HepG2 (cell line): ENCODE measurements at regions not wholly inside any gene's neighbourhood (a gene's known extent, or its start where the extent isn't known, plus 50 kb on each side); places are given as distances from the start of the nearest gene placed in this dataset.
A peak's percentile ranks its signal among the peaks of the same experiment; 100 is the strongest.

ENCODE experiments used
- ATF5 ChIP-seq: sonication (generic); formaldehyde crosslinking; IDR thresholded peaks from 2 replicates; pipeline ENCODE4 v1.4.0; 2020; ENCODE audit warnings: mild to moderate bottlenecking, low read depth, missing genetic modification reagents
- ELF4 ChIP-seq: sonication (generic); formaldehyde crosslinking; IDR thresholded peaks from 2 replicates; pipeline ENCODE4 v1.5.0; 2020; ENCODE audit warnings: missing genetic modification reagents, mild to moderate bottlenecking, moderate library complexity, borderline replicate concordance
- FOSL2 ChIP-seq: sonication (generic); formaldehyde crosslinking; IDR thresholded peaks from 2 replicates; pipeline ENCODE4 v1.4.0; 2020; ENCODE audit warnings: missing genetic modification reagents
- MYC ChIP-seq: sonication (generic); formaldehyde crosslinking; IDR thresholded peaks from 2 replicates; pipeline ENCODE4 v1.9.0; 2021; ENCODE audit warnings: missing genetic modification reagents, borderline replicate concordance
- ONECUT2 ChIP-seq: sonication (generic); formaldehyde crosslinking; IDR thresholded peaks from 2 replicates; pipeline ENCODE4 v1.4.0; 2020; ENCODE audit warnings: missing genetic modification reagents
- RNF219 ChIP-seq: sonication (generic); formaldehyde crosslinking; IDR thresholded peaks from 2 replicates; pipeline ENCODE4 v1.5.0; 2020; ENCODE audit warnings: mild to moderate bottlenecking, missing genetic modification reagents
- SMC3 ChIP-seq: IDR thresholded peaks from 2 replicates; pipeline ENCODE4 v1.6.1; 2011; ENCODE audit warnings: low read length, improper control_type of control experiment
- TBL1XR1 ChIP-seq: fragments of 150-350 bp; IDR thresholded peaks from 2 replicates; pipeline ENCODE4 v1.6.1; 2014; ENCODE audit warnings: borderline replicate concordance, low read length; ENCODE audit not compliant: partially characterized antibody
- ZBTB21 ChIP-seq: sonication (generic); formaldehyde crosslinking; IDR thresholded peaks from 2 replicates; pipeline ENCODE4 v1.4.0; 2020; ENCODE audit warnings: missing genetic modification reagents
- ZBTB44 ChIP-seq: sonication (generic); formaldehyde crosslinking; IDR thresholded peaks from 2 replicates; pipeline ENCODE4 v1.4.0; 2020; ENCODE audit warnings: missing genetic modification reagents
- ZNF331 ChIP-seq: sonication (generic); formaldehyde crosslinking; IDR thresholded peaks from 2 replicates; pipeline ENCODE4 v1.4.0; 2020; ENCODE audit warnings: missing genetic modification reagents
- ZNF503 ChIP-seq: sonication (generic); formaldehyde crosslinking; IDR thresholded peaks from 2 replicates; pipeline ENCODE4 v1.4.0; 2020; ENCODE audit warnings: missing genetic modification reagents
- ZSCAN9 ChIP-seq: IDR thresholded peaks from 2 replicates; pipeline ENCODE4 v1.6.1; 2016; ENCODE audit warnings: borderline replicate concordance
- TF ChIP-seq, protein P1 (sequence below): sonication (generic); formaldehyde crosslinking; IDR thresholded peaks from 2 replicates; pipeline ENCODE4 v1.5.1; 2020; ENCODE audit warnings: mild to moderate bottlenecking, missing genetic modification reagents, moderate library complexity
- TF ChIP-seq, protein P2 (sequence below): sonication (generic); formaldehyde crosslinking; conservative IDR thresholded peaks from 2 replicates; pipeline ENCODE4 v1.8.0; 2022; ENCODE audit warnings: missing genetic modification reagents

DNA sequence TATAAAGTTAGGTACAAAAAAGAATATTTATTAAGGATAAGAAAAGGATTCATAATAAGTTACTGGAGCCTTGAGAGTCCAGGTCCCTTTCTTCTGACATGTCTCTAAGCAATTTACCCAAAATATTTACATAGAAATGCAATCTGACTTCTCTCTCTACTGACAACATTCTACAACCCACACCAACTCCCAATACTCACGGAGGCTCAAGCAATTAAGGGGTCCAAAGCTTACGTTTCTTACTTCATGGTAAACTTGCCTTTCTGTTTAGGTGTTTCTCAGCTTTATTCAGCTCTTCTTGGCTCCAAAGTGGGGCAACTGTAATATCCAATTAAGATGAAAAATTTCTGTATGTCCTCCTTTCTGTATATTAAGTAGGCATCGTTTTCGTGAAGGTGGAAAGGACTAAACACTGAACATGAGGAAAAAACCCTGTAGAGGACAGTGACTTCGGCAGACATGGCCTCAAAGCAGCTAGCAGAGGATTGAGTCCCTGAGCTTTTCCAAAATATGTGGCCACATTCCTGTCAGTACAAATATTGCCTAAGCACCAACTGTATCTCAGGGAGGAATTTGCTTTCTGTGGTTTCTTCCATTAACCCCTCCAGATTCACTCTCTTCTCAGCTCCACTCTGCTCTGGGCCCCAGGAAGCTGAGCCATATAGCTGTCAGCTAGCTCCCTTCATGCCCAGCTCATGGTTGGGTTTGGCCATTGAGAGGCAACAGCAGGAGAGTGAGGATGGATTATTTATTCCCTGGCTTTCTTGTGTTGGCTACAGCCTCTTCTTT lies 67.9 kb upstream of the GLS start (continued):
- TF ChIP-seq ZSCAN9 (0 out of 2 replicates have a peak, but pooled peaks have one; percentile 31), RNF219 (CRISPR knock-in tag) (no peak), MYC (CRISPR knock-in tag) (no peak), ZBTB21 (CRISPR knock-in tag) (peak; percentile 27; the same call in 1 of the 2 replicates), SMC3 (0 out of 2 replicates have a peak, but pooled peaks have one; percentile 17), ZNF503 (peak; percentile 21; the same call in 1 of the 2 replicates), ZBTB44 (CRISPR knock-in tag) (no peak), ELF4 (CRISPR knock-in tag) (no peak), TBL1XR1 (no peak), FOSL2 (CRISPR knock-in tag) (peak; percentile 60; the same call in 1 of the 2 replicates), ATF5 (CRISPR knock-in tag) (no peak), ONECUT2 (CRISPR knock-in tag) (no peak; the same call in 1 of the 2 replicates), ZNF331 (CRISPR knock-in tag) (peak; percentile 63; the same call in 1 of the 2 replicates)
- TF ChIP-seq, protein P1, sequence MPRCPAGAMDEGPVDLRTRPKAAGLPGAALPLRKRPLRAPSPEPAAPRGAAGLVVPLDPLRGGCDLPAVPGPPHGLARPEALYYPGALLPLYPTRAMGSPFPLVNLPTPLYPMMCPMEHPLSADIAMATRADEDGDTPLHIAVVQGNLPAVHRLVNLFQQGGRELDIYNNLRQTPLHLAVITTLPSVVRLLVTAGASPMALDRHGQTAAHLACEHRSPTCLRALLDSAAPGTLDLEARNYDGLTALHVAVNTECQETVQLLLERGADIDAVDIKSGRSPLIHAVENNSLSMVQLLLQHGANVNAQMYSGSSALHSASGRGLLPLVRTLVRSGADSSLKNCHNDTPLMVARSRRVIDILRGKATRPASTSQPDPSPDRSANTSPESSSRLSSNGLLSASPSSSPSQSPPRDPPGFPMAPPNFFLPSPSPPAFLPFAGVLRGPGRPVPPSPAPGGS (CRISPR knock-in tag), result no peak
- TF ChIP-seq, protein P2, sequence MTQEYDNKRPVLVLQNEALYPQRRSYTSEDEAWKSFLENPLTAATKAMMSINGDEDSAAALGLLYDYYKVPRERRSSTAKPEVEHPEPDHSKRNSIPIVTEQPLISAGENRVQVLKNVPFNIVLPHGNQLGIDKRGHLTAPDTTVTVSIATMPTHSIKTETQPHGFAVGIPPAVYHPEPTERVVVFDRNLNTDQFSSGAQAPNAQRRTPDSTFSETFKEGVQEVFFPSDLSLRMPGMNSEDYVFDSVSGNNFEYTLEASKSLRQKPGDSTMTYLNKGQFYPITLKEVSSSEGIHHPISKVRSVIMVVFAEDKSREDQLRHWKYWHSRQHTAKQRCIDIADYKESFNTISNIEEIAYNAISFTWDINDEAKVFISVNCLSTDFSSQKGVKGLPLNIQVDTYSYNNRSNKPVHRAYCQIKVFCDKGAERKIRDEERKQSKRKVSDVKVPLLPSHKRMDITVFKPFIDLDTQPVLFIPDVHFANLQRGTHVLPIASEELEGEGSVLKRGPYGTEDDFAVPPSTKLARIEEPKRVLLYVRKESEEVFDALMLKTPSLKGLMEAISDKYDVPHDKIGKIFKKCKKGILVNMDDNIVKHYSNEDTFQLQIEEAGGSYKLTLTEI (CRISPR knock-in tag), result no peak
